Glutamatergic neuron (in vitro differentiated cells): ENCODE measurements at regions not wholly inside any gene's neighbourhood (a gene's known extent, or its start where the extent isn't known, plus 50 kb on each side); places are given as distances from the start of the nearest gene placed in this dataset.

Experiments used
- DNase-seq: peaks from one replicate; pipeline ENCODE4 v3.0.0; 2022
- H3K27ac Mint-ChIP-seq: one replicate; pipeline ENCODE4 v1.8.0; 2020; ENCODE audit warnings: mild to moderate bottlenecking, mixed read lengths, inconsistent platforms; ENCODE audit not compliant: unreplicated experiment
- H3K27me3 Mint-ChIP-seq: one replicate; pipeline ENCODE4 v1.8.0; 2020; ENCODE audit warnings: mild to moderate bottlenecking, moderate library complexity, mixed read lengths, inconsistent platforms; ENCODE audit not compliant: unreplicated experiment
- H3K36me3 Mint-ChIP-seq: one replicate; pipeline ENCODE4 v1.8.0; 2020; ENCODE audit warnings: mild to moderate bottlenecking, mixed read lengths, inconsistent platforms; ENCODE audit not compliant: unreplicated experiment
- H3K4me1 Mint-ChIP-seq: one replicate; pipeline ENCODE4 v1.8.0; 2020; ENCODE audit warnings: mild to moderate bottlenecking, low read depth, mixed read lengths, inconsistent platforms; ENCODE audit not compliant: unreplicated experiment
- H3K4me3 Mint-ChIP-seq: one replicate; pipeline ENCODE4 v1.8.0; 2020; ENCODE audit warnings: mild to moderate bottlenecking, mixed read lengths, inconsistent platforms; ENCODE audit not compliant: unreplicated experiment
- H3K9me3 Mint-ChIP-seq: one replicate; pipeline ENCODE4 v1.8.0; 2020; ENCODE audit warnings: mild to moderate bottlenecking, moderate library complexity, mixed read lengths, inconsistent platforms; ENCODE audit not compliant: unreplicated experiment
- TF ChIP-seq, protein P1 (sequence below): fragments of 200-600 bp; sonication (generic); IDR thresholded peaks from one replicate; pipeline ENCODE4 v1.5.0; 2021; ENCODE audit not compliant: partially characterized antibody, unreplicated experiment

DNA sequence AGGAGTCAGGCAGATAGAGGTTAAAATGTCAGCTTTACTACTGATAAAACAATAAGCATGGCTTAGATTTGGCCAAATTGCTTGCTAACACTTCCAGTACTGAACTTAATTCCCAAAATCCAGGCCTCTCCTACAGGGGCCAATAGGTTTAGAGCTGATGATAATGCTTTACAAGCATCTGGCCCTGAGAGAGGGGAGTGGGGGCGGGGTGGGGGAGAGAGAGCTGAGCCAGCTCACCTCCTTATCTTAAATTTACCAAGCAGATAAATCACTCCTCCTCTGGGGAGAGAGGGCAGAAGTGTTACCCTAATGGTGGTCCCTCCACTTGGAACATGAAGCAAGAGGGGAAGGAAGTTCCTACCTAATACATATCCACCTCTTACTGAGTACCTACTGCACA lies 182.2 kb upstream of the CRY1 start:
- Mint-ChIP-seq H3K4me3 (no peak overlapping the region), H3K9me3 (peaks cover 1% of the 10 kb centered on the region), H3K27ac (no peak overlapping the region), H3K27me3 (no peaks in the 10 kb centered on the region), H3K36me3 (no peaks in the 10 kb centered on the region), H3K4me1 (no peaks in the 10 kb centered on the region)
- DNase-seq: no peak
- TF ChIP-seq, protein P1, sequence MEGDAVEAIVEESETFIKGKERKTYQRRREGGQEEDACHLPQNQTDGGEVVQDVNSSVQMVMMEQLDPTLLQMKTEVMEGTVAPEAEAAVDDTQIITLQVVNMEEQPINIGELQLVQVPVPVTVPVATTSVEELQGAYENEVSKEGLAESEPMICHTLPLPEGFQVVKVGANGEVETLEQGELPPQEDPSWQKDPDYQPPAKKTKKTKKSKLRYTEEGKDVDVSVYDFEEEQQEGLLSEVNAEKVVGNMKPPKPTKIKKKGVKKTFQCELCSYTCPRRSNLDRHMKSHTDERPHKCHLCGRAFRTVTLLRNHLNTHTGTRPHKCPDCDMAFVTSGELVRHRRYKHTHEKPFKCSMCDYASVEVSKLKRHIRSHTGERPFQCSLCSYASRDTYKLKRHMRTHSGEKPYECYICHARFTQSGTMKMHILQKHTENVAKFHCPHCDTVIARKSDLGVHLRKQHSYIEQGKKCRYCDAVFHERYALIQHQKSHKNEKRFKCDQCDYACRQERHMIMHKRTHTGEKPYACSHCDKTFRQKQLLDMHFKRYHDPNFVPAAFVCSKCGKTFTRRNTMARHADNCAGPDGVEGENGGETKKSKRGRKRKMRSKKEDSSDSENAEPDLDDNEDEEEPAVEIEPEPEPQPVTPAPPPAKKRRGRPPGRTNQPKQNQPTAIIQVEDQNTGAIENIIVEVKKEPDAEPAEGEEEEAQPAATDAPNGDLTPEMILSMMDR: no peak

DNA sequence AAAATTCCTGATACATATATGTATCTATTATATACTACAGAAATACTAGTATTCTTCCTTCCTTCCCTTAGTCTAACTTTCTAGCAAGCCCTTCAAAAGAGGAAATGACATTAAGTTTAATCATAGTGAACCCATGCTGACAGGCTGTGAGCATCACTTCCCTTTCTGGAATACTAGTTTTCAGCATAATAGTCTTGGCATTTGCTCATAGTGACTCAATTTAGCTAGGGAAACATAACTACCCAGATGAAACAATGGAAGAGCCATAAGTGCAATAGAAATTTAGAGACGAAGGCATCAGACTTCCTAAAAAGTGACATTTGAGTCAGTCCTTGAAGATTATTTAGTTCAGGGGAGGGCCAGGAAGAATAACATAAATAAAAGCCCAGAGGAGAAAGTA lies 184.5 kb upstream of the CRY1 start:
- Mint-ChIP-seq H3K4me3 (no peak overlapping the region), H3K4me1 (no peaks in the 10 kb centered on the region), H3K9me3 (peaks cover 1% of the 10 kb centered on the region), H3K27me3 (no peaks in the 10 kb centered on the region), H3K27ac (no peak overlapping the region), H3K36me3 (no peaks in the 10 kb centered on the region)
- TF ChIP-seq, protein P1: no peak
- DNase-seq: no peak

DNA sequence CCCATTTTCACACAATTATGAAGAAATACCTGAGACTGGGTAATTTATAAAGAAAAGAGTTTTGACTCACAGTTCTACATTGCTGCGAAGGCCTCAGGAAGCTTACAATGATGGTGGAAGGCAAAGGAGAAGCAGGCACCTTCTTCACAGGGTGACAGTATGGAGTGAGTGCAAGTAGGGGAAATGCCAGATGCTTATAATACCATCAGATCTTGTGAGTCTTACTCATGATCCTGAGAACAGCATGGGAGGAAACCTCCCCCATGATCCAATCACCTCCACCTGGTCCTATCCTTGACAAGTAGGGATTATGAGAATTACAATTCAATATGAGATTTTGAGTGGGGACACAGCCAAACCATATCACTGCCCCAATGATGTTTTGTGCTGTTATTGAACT lies 189.3 kb upstream of the CRY1 start:
- Mint-ChIP-seq H3K9me3 (no peaks in the 10 kb centered on the region), H3K27ac (no peak overlapping the region), H3K4me3 (no peak overlapping the region), H3K36me3 (no peaks in the 10 kb centered on the region), H3K4me1 (no peaks in the 10 kb centered on the region), H3K27me3 (no peaks in the 10 kb centered on the region)
- TF ChIP-seq, protein P1: no peak
- no peak for DNase-seq

DNA sequence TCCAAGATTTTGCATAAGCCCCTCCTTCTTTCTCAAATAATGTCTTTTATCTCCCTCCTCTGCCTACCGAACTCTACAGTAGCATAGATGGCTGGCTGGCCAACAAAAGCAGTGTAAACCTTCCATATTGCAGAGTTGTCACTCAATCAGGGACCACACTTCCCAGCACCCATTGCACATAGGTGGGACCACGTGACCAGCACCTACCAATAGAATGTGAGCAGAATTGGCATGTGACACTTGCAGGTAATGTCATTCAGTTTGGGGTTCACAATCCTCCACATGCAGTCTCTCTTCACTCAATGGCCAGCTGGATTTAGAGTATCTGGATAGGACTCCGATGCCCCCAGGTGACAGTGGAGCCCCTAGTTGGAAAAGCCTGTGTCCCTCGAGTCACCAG lies 190.3 kb upstream of the CRY1 start:
- no peaks in the 10 kb centered on the region for H3K4me1 Mint-ChIP-seq
- H3K27me3 Mint-ChIP-seq: no peaks in the 10 kb centered on the region
- H3K4me3 Mint-ChIP-seq: no peak overlapping the region
- TF ChIP-seq, protein P1: no peak
- no peak overlapping the region for H3K27ac Mint-ChIP-seq
- no peaks in the 10 kb centered on the region for H3K36me3 Mint-ChIP-seq
- DNase-seq: no peak
- H3K9me3 Mint-ChIP-seq: no peaks in the 10 kb centered on the region

DNA sequence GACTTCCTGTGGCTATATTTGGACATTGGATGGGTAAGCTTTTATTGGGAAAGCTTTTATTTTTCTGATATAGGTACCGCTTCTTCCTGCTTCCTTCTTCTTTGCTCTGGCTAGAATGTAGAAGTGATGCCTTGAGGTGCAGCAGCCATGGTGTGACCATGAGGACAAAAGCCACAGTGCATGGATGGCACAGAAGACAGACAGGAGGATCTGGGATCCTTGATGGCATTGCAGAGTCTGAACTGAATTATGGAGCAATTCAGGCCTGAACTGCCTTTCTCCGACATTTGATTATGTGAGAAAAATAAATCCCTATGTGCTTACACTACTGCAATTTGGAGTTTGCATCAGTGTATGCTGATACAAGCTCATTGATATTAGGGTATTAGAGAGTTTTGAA lies 191.3 kb upstream of the CRY1 start:
- Mint-ChIP-seq H3K4me3 (no peak overlapping the region), H3K27ac (no peak overlapping the region), H3K4me1 (no peaks in the 10 kb centered on the region), H3K9me3 (no peaks in the 10 kb centered on the region), H3K36me3 (no peaks in the 10 kb centered on the region), H3K27me3 (no peaks in the 10 kb centered on the region)
- TF ChIP-seq, protein P1: no peak
- DNase-seq: no peak
